SK-N-SH (cell line): ENCODE measurements at regions not wholly inside any gene's neighbourhood (a gene's known extent, or its start where the extent isn't known, plus 50 kb on each side); places are given as distances from the start of the nearest gene placed in this dataset.

Experiments
- CTCF ChIA-PET: fragments of 300-600, 350-600 bp; formaldehyde crosslinking; extraction: SDS; loops from one replicate; lab custom pipeline; 2021; lab: Yijun Ruan, JAX
- POLR2A ChIA-PET: fragments of 350-600 bp; sonication (Branson Sonifier 250); formaldehyde crosslinking; extraction: SDS; loops from one replicate; lab custom pipeline; 2020; ENCODE audit warnings: antibody characterized with exemption, inconsistent platforms; lab: Yijun Ruan, JAX
- DNase-seq: peaks from one replicate; pipeline ENCODE4 v3.0.0; 2012
- H2AFZ ChIP-seq: fragments of 200-600 bp; sonication (generic); 2 replicates; pipeline ENCODE4 v1.8.1; 2016; ENCODE audit warnings: antibody characterized with exemption, mild to moderate bottlenecking, low read depth
- H3F3A ChIP-seq: fragments of 200-600 bp; sonication (generic); replicated peaks from 2 replicates; pipeline ENCODE3; 2016; ENCODE audit warnings: antibody characterized with exemption, mild to moderate bottlenecking; ENCODE audit not compliant: insufficient read depth
- H3K27ac ChIP-seq, 2 experiments: fragments of 200-500 bp in 1 of 2; fragments of 200-600 bp in 1 of 2; sonication (Bioruptor generic) in 1 of 2; sonication (generic), shearing (Covaris generic) in 1 of 2; 2 replicates each; pipeline versions ENCODE4 v1.5.1 to v1.6.1; 2014 to 2016; ENCODE audit warnings: low read depth in 2 of 2, inconsistent platforms in 1 of 2, low read length in 1 of 2, mild to moderate bottlenecking in 1 of 2, mixed read lengths in 1 of 2
- H3K27me3 ChIP-seq: fragments of 200-600 bp; sonication (generic), shearing (Covaris generic); 2 replicates; pipeline ENCODE4 v1.6.1; 2016; ENCODE audit warnings: mixed run types; ENCODE audit not compliant: insufficient read depth
- H3K36me3 ChIP-seq, 2 experiments: fragments of 200-500 bp in 1 of 2; fragments of 200-600 bp in 1 of 2; sonication (Bioruptor generic) in 1 of 2; sonication (generic) in 1 of 2; replicated peaks in 1 of 2; 2 replicates each; pipeline versions ENCODE3 to v1.5.1; 2014 to 2016; ENCODE audit warnings: low read length in 1 of 2, mild to moderate bottlenecking in 1 of 2; ENCODE audit not compliant: insufficient read depth in 2 of 2, control insufficient read depth in 1 of 2
- H3K4me1 ChIP-seq, 2 experiments: fragments of 200-500 bp in 1 of 2; fragments of 200-600 bp in 1 of 2; sonication (Bioruptor generic) in 1 of 2; sonication (generic), shearing (Covaris generic) in 1 of 2; 2 replicates each; pipeline versions ENCODE4 v1.5.1 to v1.6.1; 2014 to 2016; ENCODE audit warnings: low read depth in 1 of 2, low read length in 1 of 2, mixed run types in 1 of 2; ENCODE audit not compliant: insufficient read depth in 2 of 2, control insufficient read depth in 1 of 2
- H3K4me2 ChIP-seq: fragments of 200-600 bp; sonication (generic), shearing (Covaris generic); 2 replicates; pipeline ENCODE4 v1.6.1; 2017; ENCODE audit warnings: mixed run types
- H3K4me3 ChIP-seq, 2 experiments: fragments of 200-500 bp in 1 of 2; fragments of 200-600 bp in 1 of 2; sonication (Bioruptor generic) in 1 of 2; sonication (generic), shearing (Covaris generic) in 1 of 2; 2 replicates each; pipeline versions ENCODE4 v1.5.1 to v1.8.1; 2014 to 2016; ENCODE audit warnings: low read depth in 2 of 2, inconsistent platforms in 1 of 2, low read length in 1 of 2, mild to moderate bottlenecking in 1 of 2, mixed read lengths in 1 of 2, moderate library complexity in 1 of 2
- H3K79me2 ChIP-seq: fragments of 200-600 bp; sonication (generic); 2 replicates; pipeline ENCODE4 v1.8.1; 2017; ENCODE audit warnings: mild to moderate bottlenecking; ENCODE audit not compliant: insufficient read depth
- H3K9ac ChIP-seq: fragments of 200-600 bp; sonication (generic); 2 replicates; pipeline ENCODE4 v1.6.1; 2017; ENCODE audit warnings: mixed run types
- H3K9me2 ChIP-seq: fragments of 200-600 bp; sonication (generic); 2 replicates; pipeline ENCODE4 v1.6.1; 2017; ENCODE audit warnings: mixed run types
- H3K9me3 ChIP-seq: fragments of 200-600 bp; sonication (generic); 2 replicates; pipeline ENCODE4 v1.6.1; 2017; ENCODE audit warnings: mixed run types, mild to moderate bottlenecking, moderate library complexity
- H4K20me1 ChIP-seq: fragments of 200-600 bp; sonication (generic); 2 replicates; pipeline ENCODE4 v1.6.1; 2017; ENCODE audit warnings: mild to moderate bottlenecking, mixed run types; ENCODE audit not compliant: insufficient read depth
- CHD2 ChIP-seq: fragments of 150-350 bp; IDR thresholded peaks from 2 replicates; pipeline ENCODE4 v1.6.1; 2018; ENCODE audit warnings: low read length; ENCODE audit not compliant: partially characterized antibody
- FOSL2 ChIP-seq: IDR thresholded peaks from 2 replicates; pipeline ENCODE4 v1.4.0; 2012; ENCODE audit warnings: low read depth, mild to moderate bottlenecking, moderate library complexity, borderline replicate concordance
- GABPA ChIP-seq: IDR thresholded peaks from 2 replicates; pipeline ENCODE4 v1.4.0; 2012; ENCODE audit warnings: low read depth, mild to moderate bottlenecking
- JUND ChIP-seq: IDR thresholded peaks from 2 replicates; pipeline ENCODE4 v1.4.0; 2012
- POLR2AphosphoS5 ChIP-seq: IDR thresholded peaks from 2 replicates; pipeline ENCODE4 v1.6.1; 2012; ENCODE audit warnings: low read depth, low read length
- YY1 ChIP-seq: IDR thresholded peaks from 2 replicates; pipeline ENCODE4 v1.4.0; 2012; ENCODE audit warnings: low read depth, mild to moderate bottlenecking
- WGBS: methylation state at CpG from one replicate; pipeline ENCODE4 v1.1.6; 2017; ENCODE audit warnings: low lambda C conversion rate; 5-methylcytosine and 5-hydroxymethylcytosine counted together
- TF ChIP-seq, protein P1 (sequence below): IDR thresholded peaks from 2 replicates; pipeline ENCODE4 v1.6.1; 2012; ENCODE audit warnings: mild to moderate bottlenecking, low read depth, low read length, moderate library complexity

DNA sequence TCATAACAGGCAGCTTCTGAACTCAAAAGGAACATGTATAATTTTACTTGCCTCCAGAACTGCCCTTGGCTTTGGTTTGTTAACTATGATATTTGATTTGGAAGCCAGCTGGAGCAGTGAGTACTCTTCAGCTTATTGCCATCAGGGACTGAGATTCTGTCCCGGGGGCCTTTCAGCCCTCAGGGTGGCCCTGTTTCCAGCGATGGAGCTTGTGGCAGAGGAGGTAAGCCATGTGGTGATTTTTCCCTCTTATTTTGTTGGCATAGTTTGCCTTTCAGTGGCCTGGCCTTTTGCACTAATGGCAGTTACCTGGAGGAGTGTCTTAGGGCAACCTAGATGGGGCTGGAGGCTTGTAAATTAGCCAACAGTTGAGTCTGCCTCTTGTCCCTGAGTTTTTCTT lies 1955.0 kb upstream of the LRRTM1 start:
- no peaks in the 10 kb centered on the region for H4K20me1 ChIP-seq
- CTCF ChIA-PET = no interaction called here
- no peaks in the 10 kb centered on the region for H3K4me1 ChIP-seq
- POLR2A ChIA-PET = no interaction called here
- no peaks in the 10 kb centered on the region for H3K9me2 ChIP-seq
- H3K27ac ChIP-seq = no peak overlapping the region
- H3K27me3 ChIP-seq = no peaks in the 10 kb centered on the region
- DNase-seq = no peak
- H3F3A ChIP-seq = no peaks in the 10 kb centered on the region
- H3K79me2 ChIP-seq = no peaks in the 10 kb centered on the region
- no peak overlapping the region for H3K9ac ChIP-seq
- no peaks in the 10 kb centered on the region for H3K36me3 ChIP-seq
- no peak overlapping the region for H3K4me3 ChIP-seq
- H3K9me3 ChIP-seq = no peaks in the 10 kb centered on the region
- no peak overlapping the region for H3K4me2 ChIP-seq
- 0% methylated on average over 2 of the region's 2 CpGs for WGBS
- no peak for TF ChIP-seq JUND
- no peak for TF ChIP-seq YY1
- no peak for TF ChIP-seq FOSL2
- TF ChIP-seq, all 33 proteins: peak for 0
- no peak overlapping the region for H2AFZ ChIP-seq

DNA sequence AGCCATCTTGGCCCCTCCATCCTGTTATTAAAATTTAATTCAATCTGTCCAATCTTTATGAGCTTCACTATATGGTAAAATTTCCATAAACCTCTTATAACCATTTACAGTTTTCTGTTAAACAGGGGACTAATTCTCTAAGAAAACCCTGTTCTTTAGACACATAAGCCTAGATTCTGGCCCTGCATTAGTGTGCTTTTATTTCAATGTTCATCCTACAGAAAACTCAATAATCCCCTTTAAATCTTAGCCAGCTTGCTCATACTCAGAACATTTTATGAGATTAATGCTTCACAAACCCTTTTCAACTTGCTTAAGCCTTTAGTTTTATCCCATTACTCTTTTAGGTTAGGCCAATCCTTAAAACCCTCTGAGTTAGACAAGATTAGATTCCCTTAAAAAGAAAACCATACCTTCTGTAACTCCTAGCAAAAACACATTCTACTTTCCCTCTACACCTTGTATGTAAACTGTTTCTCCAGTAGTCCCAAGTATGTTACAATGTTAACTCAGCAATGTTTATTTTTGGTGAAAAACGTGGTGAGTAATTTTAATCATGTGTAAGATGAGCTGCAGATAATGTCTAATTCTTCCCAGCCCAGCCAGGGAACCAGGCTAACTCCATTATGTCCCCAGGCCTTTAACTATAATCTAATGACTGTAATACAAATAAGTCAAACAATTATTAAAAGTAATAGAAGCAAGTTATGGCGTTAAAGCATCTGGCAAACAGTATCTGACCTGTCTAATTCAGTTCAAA lies 1953.4 kb upstream of the LRRTM1 start:
- no peak overlapping the region for H3K27ac ChIP-seq
- no peaks in the 10 kb centered on the region for H3K4me1 ChIP-seq
- H3K79me2 ChIP-seq = no peaks in the 10 kb centered on the region
- no peak overlapping the region for H3K9ac ChIP-seq
- H4K20me1 ChIP-seq = no peaks in the 10 kb centered on the region
- no peak for DNase-seq
- H3K9me2 ChIP-seq = no peaks in the 10 kb centered on the region
- no peaks in the 10 kb centered on the region for H3F3A ChIP-seq
- TF ChIP-seq POLR2AphosphoS5 = no peak
- TF ChIP-seq CHD2 = no peak
- TF ChIP-seq, protein P1, sequence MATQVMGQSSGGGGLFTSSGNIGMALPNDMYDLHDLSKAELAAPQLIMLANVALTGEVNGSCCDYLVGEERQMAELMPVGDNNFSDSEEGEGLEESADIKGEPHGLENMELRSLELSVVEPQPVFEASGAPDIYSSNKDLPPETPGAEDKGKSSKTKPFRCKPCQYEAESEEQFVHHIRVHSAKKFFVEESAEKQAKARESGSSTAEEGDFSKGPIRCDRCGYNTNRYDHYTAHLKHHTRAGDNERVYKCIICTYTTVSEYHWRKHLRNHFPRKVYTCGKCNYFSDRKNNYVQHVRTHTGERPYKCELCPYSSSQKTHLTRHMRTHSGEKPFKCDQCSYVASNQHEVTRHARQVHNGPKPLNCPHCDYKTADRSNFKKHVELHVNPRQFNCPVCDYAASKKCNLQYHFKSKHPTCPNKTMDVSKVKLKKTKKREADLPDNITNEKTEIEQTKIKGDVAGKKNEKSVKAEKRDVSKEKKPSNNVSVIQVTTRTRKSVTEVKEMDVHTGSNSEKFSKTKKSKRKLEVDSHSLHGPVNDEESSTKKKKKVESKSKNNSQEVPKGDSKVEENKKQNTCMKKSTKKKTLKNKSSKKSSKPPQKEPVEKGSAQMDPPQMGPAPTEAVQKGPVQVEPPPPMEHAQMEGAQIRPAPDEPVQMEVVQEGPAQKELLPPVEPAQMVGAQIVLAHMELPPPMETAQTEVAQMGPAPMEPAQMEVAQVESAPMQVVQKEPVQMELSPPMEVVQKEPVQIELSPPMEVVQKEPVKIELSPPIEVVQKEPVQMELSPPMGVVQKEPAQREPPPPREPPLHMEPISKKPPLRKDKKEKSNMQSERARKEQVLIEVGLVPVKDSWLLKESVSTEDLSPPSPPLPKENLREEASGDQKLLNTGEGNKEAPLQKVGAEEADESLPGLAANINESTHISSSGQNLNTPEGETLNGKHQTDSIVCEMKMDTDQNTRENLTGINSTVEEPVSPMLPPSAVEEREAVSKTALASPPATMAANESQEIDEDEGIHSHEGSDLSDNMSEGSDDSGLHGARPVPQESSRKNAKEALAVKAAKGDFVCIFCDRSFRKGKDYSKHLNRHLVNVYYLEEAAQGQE = no peak
- TF ChIP-seq GABPA = no peak
- no peak for TF ChIP-seq FOSL2
- H2AFZ ChIP-seq = no peak overlapping the region
- WGBS = 2% methylated on average over 2 of the region's 2 CpGs
- no peaks in the 10 kb centered on the region for H3K9me3 ChIP-seq
- CTCF ChIA-PET = no interaction called here
- H3K4me3 ChIP-seq = no peak overlapping the region
- H3K4me2 ChIP-seq = no peak overlapping the region
- no peaks in the 10 kb centered on the region for H3K36me3 ChIP-seq
- H3K27me3 ChIP-seq = no peaks in the 10 kb centered on the region
- POLR2A ChIA-PET = no interaction called here
